HS-27A (cell line): ENCODE measurements at regions not wholly inside any gene's neighbourhood (a gene's known extent, or its start where the extent isn't known, plus 50 kb on each side); places are given as distances from the start of the nearest gene placed in this dataset.
"Not testable (repeated sequence)": the region's sequence is repeated elsewhere in the genome, so short reads cannot be mapped to it uniquely, and the experiment has no call there.

ENCODE experiments used
- DNase-seq: peaks from one replicate; pipeline ENCODE4 v3.0.0-alpha.2; 2012; ENCODE audit warnings: low read depth, missing footprints

DNA sequence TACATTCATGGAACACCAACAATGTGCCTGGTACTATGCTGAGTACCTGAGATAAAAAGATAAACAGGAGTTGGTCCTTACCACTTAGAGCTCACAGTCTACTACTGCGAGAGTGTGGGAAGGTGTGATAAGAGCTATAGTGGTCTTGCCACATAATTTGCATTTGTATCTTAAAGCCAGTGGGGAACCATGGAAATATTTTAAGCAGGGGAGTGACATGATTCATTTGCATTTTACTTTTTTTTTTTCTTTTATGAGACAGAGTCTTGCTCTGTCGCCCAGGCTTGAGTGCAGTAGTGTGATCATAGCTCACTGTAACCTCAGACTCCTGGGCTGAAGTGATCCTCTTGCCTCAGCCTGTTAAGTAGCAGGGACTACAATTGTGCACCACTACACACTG lies 53.6 kb downstream of the SRGAP2 start:
- not testable (repeated sequence) for DNase-seq

DNA sequence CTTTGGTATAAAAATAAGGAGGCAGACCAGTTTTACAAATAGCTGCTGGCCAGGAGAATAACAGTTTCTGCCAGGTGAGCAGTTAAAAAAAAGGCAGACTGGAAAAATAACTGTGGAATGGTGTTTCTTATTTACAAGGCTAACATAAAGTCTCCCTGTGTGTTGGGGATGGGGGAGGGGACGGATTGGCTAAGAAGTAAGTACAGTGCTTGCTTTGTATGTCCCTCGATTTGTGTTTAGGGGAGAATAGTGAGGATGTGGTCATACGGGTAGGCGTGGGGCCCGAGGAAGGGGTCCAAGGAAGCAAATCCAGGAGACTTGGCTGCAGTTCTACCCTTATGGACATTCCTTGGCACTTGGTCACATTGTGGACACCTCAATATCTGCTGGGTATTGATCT lies 58.1 kb downstream of the SRGAP2 start:
- DNase-seq: not testable (repeated sequence)

DNA sequence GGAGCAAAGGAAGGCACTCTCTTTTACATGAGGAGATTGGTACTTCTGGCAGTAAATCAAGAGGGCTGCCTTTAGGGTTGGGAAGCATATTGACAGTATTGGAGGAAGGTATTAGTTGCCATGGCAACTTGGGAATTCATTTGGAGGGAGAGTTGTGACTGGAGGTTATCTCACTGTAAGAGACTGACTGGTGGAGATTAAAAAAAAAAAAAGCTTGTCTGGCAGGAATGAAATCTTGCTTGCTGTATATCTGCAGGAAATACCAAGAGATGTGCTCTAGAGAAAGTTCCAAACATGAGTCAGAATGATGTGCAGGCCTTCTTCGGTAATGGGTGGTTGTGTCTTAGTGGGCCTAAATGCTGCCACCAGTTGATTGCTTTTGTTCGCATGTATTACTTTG lies 59.1 kb downstream of the SRGAP2 start:
- DNase-seq: not testable (repeated sequence)

DNA sequence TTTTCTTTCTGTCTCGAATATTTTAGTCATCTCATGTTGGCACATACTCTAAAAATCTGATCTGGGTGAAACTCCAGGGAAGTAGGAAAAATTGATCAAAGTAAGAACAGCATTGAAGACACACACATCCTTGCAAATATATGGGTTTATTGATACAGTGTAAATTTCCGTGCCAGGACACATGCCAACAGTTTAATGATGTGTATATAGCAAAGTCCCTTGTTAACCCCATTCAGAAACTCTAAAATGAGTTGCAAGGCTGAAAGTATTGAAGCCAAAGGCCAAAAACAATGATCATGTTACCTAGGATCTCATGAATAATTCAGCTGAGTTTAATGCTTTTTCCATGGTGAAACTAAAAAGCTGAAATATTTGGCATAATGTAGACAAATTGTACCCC lies 61.6 kb downstream of the SRGAP2 start:
- not testable (repeated sequence) for DNase-seq

DNA sequence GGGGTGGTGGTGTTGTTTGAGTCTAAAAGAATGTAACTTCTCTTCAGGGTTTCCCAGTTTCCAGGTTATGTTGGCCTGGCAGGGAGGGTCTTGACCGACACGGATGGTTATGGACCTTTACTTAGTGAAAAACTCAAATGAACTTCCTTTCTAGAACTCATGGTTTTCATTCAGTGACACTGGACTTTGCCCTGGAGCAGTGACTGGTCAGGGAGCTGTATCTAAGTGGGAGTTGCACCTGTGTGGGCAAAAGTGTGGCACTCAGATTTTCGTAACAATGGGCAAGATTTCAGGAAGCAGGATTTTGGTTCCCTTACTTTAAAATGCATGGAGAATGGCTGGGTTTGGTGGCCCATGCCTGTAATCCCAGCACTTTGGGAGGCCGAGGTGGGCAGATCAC lies 67.8 kb downstream of the SRGAP2 start:
- not testable (repeated sequence) for DNase-seq

DNA sequence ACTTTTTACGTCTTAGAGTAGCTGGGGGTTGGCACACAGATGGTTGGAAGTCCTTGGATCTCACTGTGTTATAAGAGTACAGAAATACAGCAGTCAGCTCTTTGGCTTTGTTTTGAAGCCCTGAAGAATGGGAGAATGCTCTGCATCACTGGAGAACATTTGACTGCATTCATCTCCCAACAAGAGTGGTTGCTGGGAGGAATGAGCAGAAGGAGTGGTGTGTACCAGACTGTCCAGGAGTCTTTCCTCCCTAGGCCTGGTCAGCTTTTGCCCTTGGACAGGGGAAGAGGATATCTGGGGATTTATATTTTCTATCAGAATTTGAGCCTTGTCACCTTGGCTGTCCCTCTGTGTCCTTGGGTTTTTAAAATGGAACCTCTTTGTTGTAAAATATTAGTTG lies 69.8 kb downstream of the SRGAP2 start:
- DNase-seq: not testable (repeated sequence)

DNA sequence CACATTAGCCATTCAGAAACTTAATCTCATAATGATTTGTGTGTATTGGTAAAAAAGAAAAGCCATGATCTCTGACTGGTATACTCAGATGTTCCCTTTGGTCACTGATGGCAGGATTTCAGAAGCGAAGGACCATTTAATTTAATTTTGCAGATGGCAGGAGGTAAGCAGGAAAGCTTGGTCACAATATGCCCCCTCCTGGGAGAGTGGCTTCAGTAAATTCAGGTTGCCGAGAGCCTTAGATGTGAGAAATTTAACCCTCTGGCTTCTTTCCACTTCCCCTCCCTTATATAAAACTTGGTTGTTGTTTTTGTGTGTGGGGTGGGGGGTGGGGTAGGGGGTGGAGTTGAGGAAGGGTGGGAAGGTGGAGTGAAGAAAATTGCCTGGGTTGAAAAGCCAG lies 72.8 kb downstream of the SRGAP2 start:
- DNase-seq: not testable (repeated sequence)

DNA sequence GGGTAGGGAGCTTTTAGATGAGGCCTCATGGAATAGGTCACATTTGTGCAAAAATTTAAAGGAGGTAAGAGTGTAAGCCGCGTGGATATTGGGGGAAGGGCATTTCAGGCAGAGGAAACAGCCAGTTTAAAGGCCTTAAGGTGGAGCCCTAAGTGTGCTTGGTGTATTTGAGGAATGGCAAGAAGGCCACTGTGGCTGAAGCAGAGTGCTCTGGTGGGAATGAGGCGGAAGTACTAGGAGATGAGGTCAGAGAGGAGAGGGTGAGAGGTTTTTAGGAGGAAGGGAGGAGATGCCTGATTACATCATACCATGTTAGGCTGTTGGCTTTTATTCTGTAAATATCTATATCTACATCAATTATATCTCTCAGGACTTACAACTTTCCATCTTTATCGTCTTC lies 75.3 kb downstream of the SRGAP2 start:
- DNase-seq: not testable (repeated sequence)

DNA sequence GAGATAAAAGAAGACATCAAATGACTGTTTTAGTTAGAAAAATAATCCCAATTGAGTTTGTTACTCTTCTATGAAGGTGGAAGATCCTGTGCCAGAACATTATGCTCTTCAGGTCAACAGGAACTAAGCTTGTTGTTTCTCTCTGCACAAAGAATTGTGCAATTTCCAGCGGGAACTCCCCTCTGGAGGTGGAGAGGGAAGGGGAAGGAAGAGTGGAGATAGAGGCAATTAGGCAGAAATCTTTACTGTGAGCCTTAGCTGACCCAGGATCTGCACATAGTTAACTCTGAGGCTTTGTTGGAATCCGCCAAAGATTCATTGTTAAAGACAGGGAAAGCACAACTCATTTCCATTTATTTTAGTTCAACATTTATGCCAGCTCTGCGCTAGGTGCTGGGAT lies 77.3 kb downstream of the SRGAP2 start:
- not testable (repeated sequence) for DNase-seq

DNA sequence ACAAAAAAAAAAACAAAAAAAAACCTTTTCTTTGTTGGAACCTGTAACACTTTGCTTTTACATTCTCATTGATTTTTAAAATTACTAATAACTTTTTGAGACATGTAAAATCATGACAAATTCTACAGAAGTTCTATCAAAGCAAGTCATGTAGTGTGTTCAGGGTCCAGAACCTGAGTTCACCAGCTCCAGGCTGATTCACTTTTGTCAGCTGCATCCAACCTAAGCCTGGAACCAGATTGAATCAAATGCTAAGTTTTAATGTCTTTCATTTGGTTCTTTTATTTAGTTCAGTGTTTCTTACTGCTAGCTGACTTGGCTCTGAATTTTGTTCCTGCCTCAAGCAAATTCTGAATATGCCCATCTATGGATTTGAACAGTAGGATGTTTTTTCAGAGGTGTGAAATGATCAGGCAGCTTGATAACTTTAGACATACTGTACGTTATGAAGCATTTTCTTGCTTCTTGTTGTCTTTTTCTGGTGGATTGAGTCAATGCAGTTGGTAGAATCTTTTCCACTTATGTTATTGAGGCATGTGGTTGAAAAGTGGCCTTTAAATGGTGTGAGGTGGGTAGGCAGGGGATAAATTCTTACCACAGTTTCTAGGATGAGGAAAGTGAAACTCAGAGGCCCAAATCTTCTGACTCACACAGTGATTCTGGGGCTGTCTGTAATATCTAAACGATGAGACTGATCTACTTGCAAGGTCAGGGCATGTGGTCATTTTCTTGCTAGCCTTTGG lies 78.7 kb downstream of the SRGAP2 start:
- not testable (repeated sequence) for DNase-seq

DNA sequence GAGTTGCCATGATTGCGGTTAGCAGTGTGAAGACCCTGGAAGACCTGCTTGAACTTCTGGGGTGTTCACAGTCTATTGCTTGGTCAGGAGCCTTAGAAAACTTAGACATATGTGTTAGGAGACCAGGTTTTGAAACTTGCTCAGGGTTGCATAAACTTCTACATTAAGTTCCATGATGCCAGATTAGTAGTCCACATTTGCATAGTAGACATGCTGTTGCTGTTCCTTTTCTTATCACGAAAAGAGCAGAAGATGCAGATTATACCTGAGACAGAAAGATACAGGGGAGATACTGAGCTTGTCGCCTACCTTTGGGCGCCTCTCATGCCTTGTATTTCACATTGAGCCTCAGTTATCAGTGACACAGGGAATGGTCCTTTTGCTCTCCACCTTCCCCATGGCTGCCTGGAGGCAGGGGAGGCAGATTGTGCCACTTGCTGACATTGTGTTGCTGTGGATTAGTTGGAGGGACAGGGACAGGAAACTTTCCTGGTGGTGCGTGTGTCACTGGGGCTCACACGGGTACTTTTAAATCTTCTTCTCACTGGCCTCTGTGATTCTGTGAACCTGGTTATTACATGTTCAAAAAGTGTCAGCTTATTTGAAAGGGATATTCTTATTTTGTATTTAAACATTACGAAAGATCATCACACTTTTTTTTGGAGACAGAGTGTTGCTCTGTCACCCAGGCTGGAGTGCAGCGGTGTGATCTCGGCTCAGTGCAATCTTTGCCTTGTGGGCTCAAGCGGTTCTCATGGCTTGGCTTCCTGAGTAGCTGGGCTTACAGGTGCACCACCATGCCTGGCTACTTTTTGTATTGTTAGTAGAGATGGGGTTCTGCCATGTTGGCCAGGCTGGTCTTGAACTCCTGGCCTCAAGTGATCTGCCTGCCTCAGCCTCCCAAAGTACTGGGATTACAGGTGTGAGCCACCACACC lies 82.0 kb downstream of the SRGAP2 start:
- DNase-seq: not testable (repeated sequence)

DNA sequence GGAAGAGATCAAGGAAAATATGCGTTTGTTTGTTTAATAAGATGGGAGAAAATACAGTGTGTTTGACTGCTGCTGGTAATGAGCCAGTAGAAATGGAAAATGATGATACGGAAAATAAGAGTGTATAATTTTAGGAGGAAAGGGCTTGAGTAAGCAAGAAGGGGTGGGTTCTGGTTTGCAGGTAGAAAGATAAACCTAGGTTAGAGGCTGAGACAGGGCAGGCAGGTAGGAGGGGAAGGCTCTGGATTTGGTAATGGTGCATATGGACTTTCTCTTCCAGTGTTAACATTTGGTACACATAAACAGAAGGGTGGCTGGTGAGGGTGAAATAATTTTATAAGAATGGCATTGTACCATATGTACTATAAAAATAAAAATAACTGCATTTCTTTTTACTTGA lies 84.4 kb downstream of the SRGAP2 start:
- not testable (repeated sequence) for DNase-seq

DNA sequence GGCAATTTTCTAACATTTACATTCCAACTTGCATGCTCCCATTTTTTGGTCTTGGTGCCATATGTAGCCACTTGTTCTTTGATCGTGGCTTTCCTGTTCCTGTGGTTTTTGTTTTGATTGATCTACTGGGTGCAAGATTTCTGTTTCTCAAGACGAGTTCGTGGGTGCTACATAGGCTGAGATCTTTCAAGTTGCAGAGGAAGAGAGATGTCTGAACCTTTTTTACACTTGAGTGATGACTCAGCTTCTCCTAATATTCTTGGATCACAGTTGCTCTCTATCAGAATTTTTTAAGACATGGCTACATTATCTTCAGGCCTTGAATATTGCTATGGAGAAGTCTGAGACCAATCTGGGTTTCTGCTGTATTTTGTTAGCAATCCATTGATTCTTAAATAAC lies 85.1 kb downstream of the SRGAP2 start:
- not testable (repeated sequence) for DNase-seq

DNA sequence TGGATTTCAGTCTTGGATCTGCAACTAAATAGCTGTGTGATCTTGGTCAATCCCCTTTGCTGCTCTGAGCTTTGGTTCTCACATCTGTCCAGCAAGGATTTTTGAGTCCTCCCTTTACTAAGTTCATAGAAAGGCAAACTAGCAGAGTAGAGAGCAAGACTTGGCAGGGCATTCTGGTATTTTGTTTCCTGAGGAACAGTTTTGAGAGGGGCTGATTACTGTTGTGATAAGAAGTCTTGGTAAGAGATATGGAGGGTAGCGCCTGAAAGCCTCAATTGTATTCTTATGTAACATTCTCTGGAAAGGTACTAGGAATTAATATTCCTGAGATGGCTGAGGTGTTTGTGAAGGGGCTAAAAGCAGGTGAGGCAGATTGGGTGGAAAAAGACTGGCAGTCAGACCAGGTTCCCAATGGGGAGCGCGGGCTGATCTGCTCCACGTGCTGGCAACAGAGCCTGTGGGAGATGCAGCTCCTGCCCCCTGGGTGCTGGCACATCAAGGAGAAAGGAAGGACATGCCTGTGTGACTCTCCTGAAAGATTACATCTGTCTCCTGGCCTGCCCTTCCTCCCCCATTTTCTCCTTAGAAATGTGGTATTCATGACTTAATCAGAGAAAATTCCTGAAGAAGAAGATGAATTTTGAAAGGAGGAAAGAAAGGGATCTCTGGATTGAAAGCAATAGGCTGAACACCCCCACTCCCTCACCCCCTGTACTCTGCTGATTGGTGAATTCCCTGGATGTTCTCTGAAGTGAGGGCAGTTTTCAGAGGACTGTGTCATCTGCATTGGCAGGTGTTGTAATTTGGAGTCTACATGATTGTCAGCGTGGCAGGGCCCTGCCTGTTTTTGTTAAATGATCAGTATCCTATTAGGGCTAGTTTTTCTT lies 94.0 kb downstream of the SRGAP2 start:
- not testable (repeated sequence) for DNase-seq

DNA sequence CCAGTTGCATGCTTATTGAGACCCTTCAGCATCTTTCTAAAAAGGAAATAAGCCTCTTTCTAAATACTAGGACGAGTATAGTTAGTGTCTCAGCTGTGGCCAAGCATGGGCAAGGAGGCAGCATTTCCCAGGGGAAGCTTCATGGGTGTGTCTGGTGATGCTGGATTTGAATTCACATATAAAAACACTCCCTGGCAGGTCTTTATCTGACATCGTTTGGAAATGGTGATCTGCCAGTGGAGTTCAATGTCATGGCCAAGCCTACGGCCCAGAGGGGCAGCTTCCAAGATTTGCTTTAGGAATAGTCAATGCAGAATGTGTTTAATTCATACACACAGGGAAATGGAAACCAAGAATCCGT lies 94.7 kb downstream of the SRGAP2 start:
- DNase-seq: not testable (repeated sequence)

DNA sequence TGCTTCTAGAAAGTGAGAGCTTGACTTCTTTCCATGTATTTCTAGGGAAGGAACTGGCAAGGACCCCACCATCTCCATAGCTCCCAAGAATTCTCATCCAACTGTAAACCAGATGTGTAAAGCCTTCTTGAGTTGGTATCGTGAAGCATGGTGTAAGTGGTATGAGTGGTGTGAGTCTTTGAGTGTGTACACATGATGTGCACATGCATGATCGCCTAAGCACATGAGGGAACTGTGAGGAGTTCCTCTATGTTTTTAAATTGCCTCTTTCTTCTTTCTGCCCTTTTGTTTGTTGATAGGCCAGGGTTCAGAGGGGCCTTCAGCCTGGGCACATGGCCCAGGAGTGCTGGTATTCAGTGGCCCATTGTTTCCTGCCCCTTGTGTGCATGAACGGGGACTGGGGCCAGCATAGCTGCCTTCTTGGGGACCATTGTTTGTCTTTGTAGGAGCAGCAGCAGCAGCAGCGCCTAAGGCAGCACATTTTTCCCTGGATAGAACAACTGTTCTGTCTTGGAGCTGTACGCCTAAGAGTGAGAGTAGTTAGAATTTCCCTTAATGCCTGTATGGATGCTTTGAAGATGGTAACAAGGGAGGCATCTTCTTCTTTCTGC lies 95.9 kb downstream of the SRGAP2 start:
- DNase-seq: not testable (repeated sequence)

DNA sequence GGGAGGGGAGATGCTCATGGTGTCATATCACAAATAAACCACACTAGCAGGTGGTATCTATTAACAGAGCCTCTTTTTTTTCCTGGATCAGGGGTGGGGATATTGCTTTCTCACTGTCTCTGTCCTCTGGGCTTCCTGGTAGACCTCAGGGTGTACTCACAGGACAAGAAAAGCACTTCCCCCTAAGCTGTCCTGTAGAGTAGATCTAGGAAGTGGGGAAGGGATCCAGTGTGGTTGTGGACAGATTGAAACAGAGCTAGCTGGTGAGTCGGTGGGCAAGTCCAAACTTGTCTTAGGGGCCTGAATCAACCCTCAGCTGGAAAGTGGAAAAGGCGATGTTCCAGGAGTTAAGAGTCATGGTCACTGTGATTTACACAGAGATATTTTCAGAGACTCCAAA lies 96.6 kb downstream of the SRGAP2 start:
- DNase-seq: not testable (repeated sequence)

DNA sequence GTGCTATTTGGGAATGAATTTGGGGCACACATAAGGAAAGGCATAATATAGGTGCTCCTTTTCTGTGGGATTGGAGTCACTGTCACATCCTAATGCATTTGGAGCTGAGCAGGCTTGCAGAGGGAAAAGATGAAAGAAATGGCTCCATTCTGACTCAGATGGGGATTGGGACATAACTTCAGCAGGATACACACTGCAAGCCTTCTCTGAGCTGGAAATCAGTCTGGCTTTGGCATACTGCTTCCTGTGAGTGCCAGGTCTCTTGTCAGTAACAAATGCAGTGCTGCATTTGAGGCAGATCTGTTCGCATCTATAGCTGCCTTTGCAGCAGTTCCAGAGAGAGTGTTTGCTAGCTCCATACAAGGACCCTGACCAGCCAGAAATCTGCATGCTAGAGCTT lies 98.7 kb downstream of the SRGAP2 start:
- DNase-seq: not testable (repeated sequence)

DNA sequence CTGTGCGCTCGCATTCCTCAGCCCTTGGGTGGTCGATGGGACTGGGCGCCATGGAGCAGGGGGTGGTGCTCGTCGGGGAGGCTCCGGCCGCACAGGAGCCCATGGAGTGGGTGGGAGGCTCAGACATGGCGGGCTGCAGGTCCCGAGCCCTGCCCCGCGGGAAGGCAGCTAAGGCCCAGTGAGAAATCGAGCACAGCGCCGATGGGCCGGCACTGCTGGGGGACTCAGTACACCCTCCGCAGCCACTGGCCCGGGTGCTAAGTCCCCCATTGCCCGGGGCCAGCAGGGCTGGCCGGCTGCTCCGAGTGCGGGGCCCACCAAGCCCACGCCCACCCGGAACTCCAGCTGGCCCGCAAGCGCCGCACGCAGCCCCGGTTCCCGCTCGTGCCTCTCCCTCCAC lies 104.1 kb downstream of the SRGAP2 start:
- DNase-seq: not testable (repeated sequence)

DNA sequence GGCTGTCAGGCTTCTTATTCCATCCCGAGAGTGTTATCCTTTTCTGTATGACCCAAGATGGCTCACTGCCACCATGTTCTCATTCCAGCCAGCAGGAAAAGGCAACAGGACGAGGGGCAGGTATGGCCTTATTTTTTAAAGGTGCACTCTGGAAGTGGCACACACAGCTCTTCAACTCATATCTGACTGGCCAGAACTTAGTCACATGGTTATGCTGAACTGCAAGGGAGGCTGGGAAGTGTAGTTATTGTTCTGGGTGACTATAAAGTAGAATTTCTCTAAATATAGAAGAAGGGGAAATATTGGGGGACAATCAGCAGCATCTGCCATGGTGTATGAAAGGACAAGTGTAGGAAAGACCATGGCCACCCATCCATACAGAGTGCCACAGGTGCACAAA lies 107.6 kb downstream of the SRGAP2 start:
- not testable (repeated sequence) for DNase-seq

DNA sequence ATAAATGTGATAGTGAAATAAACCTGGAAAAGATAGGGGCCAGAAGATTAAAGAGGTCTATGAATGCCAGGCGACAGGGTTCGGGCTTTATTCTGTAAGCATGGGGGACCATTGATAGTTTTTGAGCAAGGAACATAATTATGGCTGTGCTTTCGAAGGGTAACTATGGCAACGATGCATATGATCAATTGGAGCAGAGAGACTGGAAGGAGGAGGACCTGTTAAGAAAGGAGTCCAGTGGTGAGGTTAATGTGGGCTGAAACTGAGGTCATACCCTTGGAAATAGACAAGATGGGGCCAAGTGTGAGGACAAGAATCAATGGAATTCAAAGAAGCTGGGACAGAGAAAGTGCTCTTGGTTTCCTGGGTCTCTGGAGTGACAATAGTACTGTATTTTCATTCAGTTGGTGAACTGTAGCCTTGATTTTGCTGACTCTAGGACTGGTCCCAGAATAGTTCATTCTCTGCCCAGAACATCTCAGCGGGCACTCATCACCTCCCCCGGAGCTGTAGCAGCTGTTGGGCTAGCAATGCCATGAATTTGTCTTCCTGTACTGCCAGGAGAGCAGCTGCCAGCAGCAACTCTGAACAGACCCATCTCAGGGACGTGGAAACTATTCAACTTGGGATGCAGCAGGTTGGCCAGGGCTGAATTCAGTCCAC lies 108.4 kb downstream of the SRGAP2 start:
- DNase-seq: not testable (repeated sequence)
